ENCODE measurements at regions not wholly inside any gene's neighbourhood (a gene's known extent, or its start where the extent isn't known, plus 50 kb on each side); places are given as distances from the start of the nearest gene placed in this dataset.

- Histone ChIP-seq H3K27ac (ENCODE audit: insufficient read depth, low read length) (no peak overlapping the region), H3K4me2 (ENCODE audit: extremely low read depth, insufficient read depth, low read length) (no peak overlapping the region), H3K4me1 (ENCODE audit: control insufficient read depth, extremely low read depth, insufficient read depth, low read length) (no peaks in the 10 kb centered on the region), H3K79me2 (ENCODE audit: control insufficient read depth, insufficient read depth, low read length) (no peaks in the 10 kb centered on the region), H3K36me3 (ENCODE audit: control insufficient read depth, insufficient read depth, low read length) (no peaks in the 10 kb centered on the region), H3K9me3 (ENCODE audit: control insufficient read depth, insufficient read depth, low read depth, low read length) (no peaks in the 10 kb centered on the region), H3K4me3 (replicated peaks in 1 of 4; ENCODE audit: control extremely low read depth in 1 of 4, insufficient read depth in 1 of 4, low read depth in 3 of 4, low read length in 4 of 4) (no peak overlapping the region), H3K9ac (ENCODE audit: insufficient read depth, low read length) (no peak overlapping the region), H3K27me3 (ENCODE audit: control insufficient read depth, insufficient read depth, low read length) (no peaks in the 10 kb centered on the region), H2AFZ (ENCODE audit: low read length) (no peak overlapping the region), H4K20me1 (ENCODE audit: control insufficient read depth, extremely low read depth, insufficient read depth, low read length) (no peaks in the 10 kb centered on the region)
- DNase-seq (ENCODE audit: low read depth in 2 of 2): no peak
- TF ChIP-seq, protein P1, sequence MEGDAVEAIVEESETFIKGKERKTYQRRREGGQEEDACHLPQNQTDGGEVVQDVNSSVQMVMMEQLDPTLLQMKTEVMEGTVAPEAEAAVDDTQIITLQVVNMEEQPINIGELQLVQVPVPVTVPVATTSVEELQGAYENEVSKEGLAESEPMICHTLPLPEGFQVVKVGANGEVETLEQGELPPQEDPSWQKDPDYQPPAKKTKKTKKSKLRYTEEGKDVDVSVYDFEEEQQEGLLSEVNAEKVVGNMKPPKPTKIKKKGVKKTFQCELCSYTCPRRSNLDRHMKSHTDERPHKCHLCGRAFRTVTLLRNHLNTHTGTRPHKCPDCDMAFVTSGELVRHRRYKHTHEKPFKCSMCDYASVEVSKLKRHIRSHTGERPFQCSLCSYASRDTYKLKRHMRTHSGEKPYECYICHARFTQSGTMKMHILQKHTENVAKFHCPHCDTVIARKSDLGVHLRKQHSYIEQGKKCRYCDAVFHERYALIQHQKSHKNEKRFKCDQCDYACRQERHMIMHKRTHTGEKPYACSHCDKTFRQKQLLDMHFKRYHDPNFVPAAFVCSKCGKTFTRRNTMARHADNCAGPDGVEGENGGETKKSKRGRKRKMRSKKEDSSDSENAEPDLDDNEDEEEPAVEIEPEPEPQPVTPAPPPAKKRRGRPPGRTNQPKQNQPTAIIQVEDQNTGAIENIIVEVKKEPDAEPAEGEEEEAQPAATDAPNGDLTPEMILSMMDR (conservative IDR thresholded peaks at IDR 0.05 in 1 of 2, IDR thresholded peaks at IDR 0.05 in 1 of 2; ENCODE audit: low read depth in 1 of 2, low read length in 2 of 2): no peak
- TF ChIP-seq EZH2 (IDR thresholded peaks at IDR 0.05; ENCODE audit: low read length, missing control alignments): no peak
Observed at GRCh38 chr2:239676716-239677452, 276.1 kb upstream of the HDAC4 start.

- Histone ChIP-seq H3K79me2 (ENCODE audit: control insufficient read depth, insufficient read depth, low read length) (no peaks in the 10 kb centered on the region), H2AFZ (ENCODE audit: low read length) (no peak overlapping the region), H3K4me3 (replicated peaks in 1 of 4; ENCODE audit: control extremely low read depth in 1 of 4, insufficient read depth in 1 of 4, low read depth in 3 of 4, low read length in 4 of 4) (no peak overlapping the region), H3K27ac (ENCODE audit: insufficient read depth, low read length) (no peak overlapping the region), H3K36me3 (ENCODE audit: control insufficient read depth, insufficient read depth, low read length) (no peaks in the 10 kb centered on the region), H3K9ac (ENCODE audit: insufficient read depth, low read length) (no peak overlapping the region), H3K9me3 (ENCODE audit: control insufficient read depth, insufficient read depth, low read depth, low read length) (no peaks in the 10 kb centered on the region), H3K4me1 (ENCODE audit: control insufficient read depth, extremely low read depth, insufficient read depth, low read length) (no peaks in the 10 kb centered on the region), H3K4me2 (ENCODE audit: extremely low read depth, insufficient read depth, low read length) (no peak overlapping the region), H4K20me1 (ENCODE audit: control insufficient read depth, extremely low read depth, insufficient read depth, low read length) (no peaks in the 10 kb centered on the region), H3K27me3 (ENCODE audit: control insufficient read depth, insufficient read depth, low read length) (no peaks in the 10 kb centered on the region)
- DNase-seq (ENCODE audit: low read depth in 2 of 2): no peak
- TF ChIP-seq, protein P1 (conservative IDR thresholded peaks at IDR 0.05 in 1 of 2, IDR thresholded peaks at IDR 0.05 in 1 of 2; ENCODE audit: low read depth in 1 of 2, low read length in 2 of 2): no peak
- TF ChIP-seq EZH2 (IDR thresholded peaks at IDR 0.05; ENCODE audit: low read length, missing control alignments): no peak
Observed at GRCh38 chr2:239675826-239676715, 275.3 kb upstream of the HDAC4 start.

GRCh38 chr2:239674981-239675825 lies 274.4 kb upstream of the HDAC4 start:
- TF ChIP-seq, protein P1 (conservative IDR thresholded peaks at IDR 0.05 in 1 of 2, IDR thresholded peaks at IDR 0.05 in 1 of 2; ENCODE audit: low read depth in 1 of 2, low read length in 2 of 2): no peak
- TF ChIP-seq EZH2 (IDR thresholded peaks at IDR 0.05; ENCODE audit: low read length, missing control alignments): no peak
- Histone ChIP-seq H3K27me3 (ENCODE audit: control insufficient read depth, insufficient read depth, low read length) (no peaks in the 10 kb centered on the region), H3K4me2 (ENCODE audit: extremely low read depth, insufficient read depth, low read length) (no peak overlapping the region), H3K4me1 (ENCODE audit: control insufficient read depth, extremely low read depth, insufficient read depth, low read length) (no peaks in the 10 kb centered on the region), H4K20me1 (ENCODE audit: control insufficient read depth, extremely low read depth, insufficient read depth, low read length) (no peaks in the 10 kb centered on the region), H3K9me3 (ENCODE audit: control insufficient read depth, insufficient read depth, low read depth, low read length) (no peaks in the 10 kb centered on the region), H3K9ac (ENCODE audit: insufficient read depth, low read length) (no peak overlapping the region), H3K27ac (ENCODE audit: insufficient read depth, low read length) (no peak overlapping the region), H2AFZ (ENCODE audit: low read length) (no peak overlapping the region), H3K36me3 (ENCODE audit: control insufficient read depth, insufficient read depth, low read length) (no peaks in the 10 kb centered on the region), H3K4me3 (replicated peaks in 1 of 4; ENCODE audit: control extremely low read depth in 1 of 4, insufficient read depth in 1 of 4, low read depth in 3 of 4, low read length in 4 of 4) (no peak overlapping the region), H3K79me2 (ENCODE audit: control insufficient read depth, insufficient read depth, low read length) (no peaks in the 10 kb centered on the region)
- no peak for DNase-seq (ENCODE audit: low read depth in 2 of 2)
